ENCODE measurements at regions not wholly inside any gene's neighbourhood (a gene's known extent, or its start where the extent isn't known, plus 50 kb on each side); places are given as distances from the start of the nearest gene placed in this dataset.

DNA sequence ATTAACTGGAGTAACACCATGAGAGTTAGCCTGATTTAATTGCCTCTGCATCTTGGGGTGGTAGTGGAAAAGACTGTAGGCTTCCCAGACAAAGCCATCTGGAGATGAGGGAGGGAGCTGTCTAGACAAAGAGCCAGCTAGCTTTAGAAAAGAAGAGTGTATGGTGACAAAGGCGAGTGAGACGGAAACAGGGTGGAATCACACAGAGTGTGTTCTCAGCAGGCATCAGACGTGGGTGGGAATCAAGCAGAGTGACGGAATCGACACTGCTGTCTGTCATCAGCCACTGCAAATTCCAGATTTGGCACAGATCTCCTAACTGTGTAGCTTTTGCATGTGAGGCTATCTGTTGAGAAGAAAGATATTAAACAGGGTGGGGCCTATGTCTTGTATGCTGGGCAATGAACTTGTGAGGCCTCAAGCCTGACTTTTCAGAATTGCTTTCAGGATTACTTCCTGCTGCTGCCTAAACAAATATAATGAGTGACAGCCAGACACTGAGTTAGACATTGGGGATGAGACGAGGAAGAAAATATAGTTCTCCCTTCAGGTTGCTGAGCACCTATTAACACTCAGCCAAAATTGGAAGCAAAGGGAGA is 236.5 kb upstream of the GRIP1 start (continued):
- TF ChIP-seq ZXDB (tag by site-specific recombination; IDR thresholded peaks at IDR 0.05) (no peak), ZFP3 (tag by site-specific recombination; IDR thresholded peaks at IDR 0.05; ENCODE audit: low read depth) (no peak), ZNF830 (tag by site-specific recombination; IDR thresholded peaks at IDR 0.05; ENCODE audit: low read depth) (no peak), ZNF324 (tag by site-specific recombination; IDR thresholded peaks at IDR 0.05) (no peak), ZIC2 (tag by site-specific recombination; IDR thresholded peaks at IDR 0.05) (peak; percentile 91), ZNF776 (tag by site-specific recombination; IDR thresholded peaks at IDR 0.05; ENCODE audit: borderline replicate concordance) (no peak), GLI4 (tag by site-specific recombination; IDR thresholded peaks at IDR 0.05) (no peak), YY2 (tag by site-specific recombination; IDR thresholded peaks at IDR 0.05) (no peak), ZNF791 (tag by site-specific recombination; IDR thresholded peaks at IDR 0.05) (no peak), ZNF510 (tag by site-specific recombination; IDR thresholded peaks at IDR 0.05; ENCODE audit: insufficient replicate concordance) (no peak), IKZF3 (tag by site-specific recombination; IDR thresholded peaks at IDR 0.05) (no peak), ZNF335 (tag by site-specific recombination; conservative IDR thresholded peaks at IDR 0.05) (peak; percentile 55; the same call in 1 of the 2 replicates), ZNF184 (tag by site-specific recombination; IDR thresholded peaks at IDR 0.05) (no peak), SETDB1 (IDR thresholded peaks at IDR 0.05; ENCODE audit: insufficient read length, low read length) (no peak), ZNF621 (tag by site-specific recombination; IDR thresholded peaks at IDR 0.05) (no peak), ZBTB8A (tag by site-specific recombination; IDR thresholded peaks at IDR 0.05) (no peak), ZNF211 (tag by site-specific recombination; IDR thresholded peaks at IDR 0.05; ENCODE audit: low read depth) (no peak), ZNF629 (tag by site-specific recombination; IDR thresholded peaks at IDR 0.05) (peak; percentile 34; the same call in 1 of the 2 replicates), ZNF701 (tag by site-specific recombination; IDR thresholded peaks at IDR 0.05) (no peak), ZNF266 (tag by site-specific recombination; IDR thresholded peaks at IDR 0.05; ENCODE audit: low read depth) (no peak), TRIM28 (IDR thresholded peaks at IDR 0.05; ENCODE audit: borderline replicate concordance, low read length) (no peak), ZNF174 (tag by site-specific recombination; IDR thresholded peaks at IDR 0.05) (no peak), ZFP69B (tag by site-specific recombination; IDR thresholded peaks at IDR 0.05) (0 out of 2 replicates have a peak, but pooled peaks have one; percentile 12), ZNF140 (tag by site-specific recombination; IDR thresholded peaks at IDR 0.05) (no peak), ZFHX2 (tag by site-specific recombination; conservative IDR thresholded peaks at IDR 0.05) (peak; percentile 85)
- TF ChIP-seq, protein P1, sequence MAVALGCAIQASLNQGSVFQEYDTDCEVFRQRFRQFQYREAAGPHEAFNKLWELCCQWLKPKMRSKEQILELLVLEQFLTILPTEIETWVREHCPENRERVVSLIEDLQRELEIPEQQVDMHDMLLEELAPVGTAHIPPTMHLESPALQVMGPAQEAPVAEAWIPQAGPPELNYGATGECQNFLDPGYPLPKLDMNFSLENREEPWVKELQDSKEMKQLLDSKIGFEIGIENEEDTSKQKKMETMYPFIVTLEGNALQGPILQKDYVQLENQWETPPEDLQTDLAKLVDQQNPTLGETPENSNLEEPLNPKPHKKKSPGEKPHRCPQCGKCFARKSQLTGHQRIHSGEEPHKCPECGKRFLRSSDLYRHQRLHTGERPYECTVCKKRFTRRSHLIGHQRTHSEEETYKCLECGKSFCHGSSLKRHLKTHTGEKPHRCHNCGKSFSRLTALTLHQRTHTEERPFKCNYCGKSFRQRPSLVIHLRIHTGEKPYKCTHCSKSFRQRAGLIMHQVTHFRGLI (tag by site-specific recombination; IDR thresholded peaks at IDR 0.05): no peak
- TF ChIP-seq, protein P2, sequence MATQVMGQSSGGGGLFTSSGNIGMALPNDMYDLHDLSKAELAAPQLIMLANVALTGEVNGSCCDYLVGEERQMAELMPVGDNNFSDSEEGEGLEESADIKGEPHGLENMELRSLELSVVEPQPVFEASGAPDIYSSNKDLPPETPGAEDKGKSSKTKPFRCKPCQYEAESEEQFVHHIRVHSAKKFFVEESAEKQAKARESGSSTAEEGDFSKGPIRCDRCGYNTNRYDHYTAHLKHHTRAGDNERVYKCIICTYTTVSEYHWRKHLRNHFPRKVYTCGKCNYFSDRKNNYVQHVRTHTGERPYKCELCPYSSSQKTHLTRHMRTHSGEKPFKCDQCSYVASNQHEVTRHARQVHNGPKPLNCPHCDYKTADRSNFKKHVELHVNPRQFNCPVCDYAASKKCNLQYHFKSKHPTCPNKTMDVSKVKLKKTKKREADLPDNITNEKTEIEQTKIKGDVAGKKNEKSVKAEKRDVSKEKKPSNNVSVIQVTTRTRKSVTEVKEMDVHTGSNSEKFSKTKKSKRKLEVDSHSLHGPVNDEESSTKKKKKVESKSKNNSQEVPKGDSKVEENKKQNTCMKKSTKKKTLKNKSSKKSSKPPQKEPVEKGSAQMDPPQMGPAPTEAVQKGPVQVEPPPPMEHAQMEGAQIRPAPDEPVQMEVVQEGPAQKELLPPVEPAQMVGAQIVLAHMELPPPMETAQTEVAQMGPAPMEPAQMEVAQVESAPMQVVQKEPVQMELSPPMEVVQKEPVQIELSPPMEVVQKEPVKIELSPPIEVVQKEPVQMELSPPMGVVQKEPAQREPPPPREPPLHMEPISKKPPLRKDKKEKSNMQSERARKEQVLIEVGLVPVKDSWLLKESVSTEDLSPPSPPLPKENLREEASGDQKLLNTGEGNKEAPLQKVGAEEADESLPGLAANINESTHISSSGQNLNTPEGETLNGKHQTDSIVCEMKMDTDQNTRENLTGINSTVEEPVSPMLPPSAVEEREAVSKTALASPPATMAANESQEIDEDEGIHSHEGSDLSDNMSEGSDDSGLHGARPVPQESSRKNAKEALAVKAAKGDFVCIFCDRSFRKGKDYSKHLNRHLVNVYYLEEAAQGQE (tag by site-specific recombination; IDR thresholded peaks at IDR 0.05): no peak
- TF ChIP-seq, protein P3, sequence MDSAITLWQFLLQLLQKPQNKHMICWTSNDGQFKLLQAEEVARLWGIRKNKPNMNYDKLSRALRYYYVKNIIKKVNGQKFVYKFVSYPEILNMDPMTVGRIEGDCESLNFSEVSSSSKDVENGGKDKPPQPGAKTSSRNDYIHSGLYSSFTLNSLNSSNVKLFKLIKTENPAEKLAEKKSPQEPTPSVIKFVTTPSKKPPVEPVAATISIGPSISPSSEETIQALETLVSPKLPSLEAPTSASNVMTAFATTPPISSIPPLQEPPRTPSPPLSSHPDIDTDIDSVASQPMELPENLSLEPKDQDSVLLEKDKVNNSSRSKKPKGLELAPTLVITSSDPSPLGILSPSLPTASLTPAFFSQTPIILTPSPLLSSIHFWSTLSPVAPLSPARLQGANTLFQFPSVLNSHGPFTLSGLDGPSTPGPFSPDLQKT (IDR thresholded peaks at IDR 0.05; ENCODE audit: borderline replicate concordance, low read depth, low read length): no peak
- TF ChIP-seq, protein P4, sequence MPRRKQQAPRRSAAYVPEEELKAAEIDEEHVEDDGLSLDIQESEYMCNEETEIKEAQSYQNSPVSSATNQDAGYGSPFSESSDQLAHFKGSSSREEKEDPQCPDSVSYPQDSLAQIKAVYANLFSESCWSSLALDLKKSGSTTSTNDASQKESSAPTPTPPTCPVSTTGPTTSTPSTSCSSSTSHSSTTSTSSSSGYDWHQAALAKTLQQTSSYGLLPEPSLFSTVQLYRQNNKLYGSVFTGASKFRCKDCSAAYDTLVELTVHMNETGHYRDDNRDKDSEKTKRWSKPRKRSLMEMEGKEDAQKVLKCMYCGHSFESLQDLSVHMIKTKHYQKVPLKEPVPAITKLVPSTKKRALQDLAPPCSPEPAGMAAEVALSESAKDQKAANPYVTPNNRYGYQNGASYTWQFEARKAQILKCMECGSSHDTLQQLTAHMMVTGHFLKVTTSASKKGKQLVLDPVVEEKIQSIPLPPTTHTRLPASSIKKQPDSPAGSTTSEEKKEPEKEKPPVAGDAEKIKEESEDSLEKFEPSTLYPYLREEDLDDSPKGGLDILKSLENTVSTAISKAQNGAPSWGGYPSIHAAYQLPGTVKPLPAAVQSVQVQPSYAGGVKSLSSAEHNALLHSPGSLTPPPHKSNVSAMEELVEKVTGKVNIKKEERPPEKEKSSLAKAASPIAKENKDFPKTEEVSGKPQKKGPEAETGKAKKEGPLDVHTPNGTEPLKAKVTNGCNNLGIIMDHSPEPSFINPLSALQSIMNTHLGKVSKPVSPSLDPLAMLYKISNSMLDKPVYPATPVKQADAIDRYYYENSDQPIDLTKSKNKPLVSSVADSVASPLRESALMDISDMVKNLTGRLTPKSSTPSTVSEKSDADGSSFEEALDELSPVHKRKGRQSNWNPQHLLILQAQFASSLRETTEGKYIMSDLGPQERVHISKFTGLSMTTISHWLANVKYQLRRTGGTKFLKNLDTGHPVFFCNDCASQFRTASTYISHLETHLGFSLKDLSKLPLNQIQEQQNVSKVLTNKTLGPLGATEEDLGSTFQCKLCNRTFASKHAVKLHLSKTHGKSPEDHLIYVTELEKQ (tag by site-specific recombination; IDR thresholded peaks at IDR 0.05; ENCODE audit: borderline replicate concordance): no peak
- TF ChIP-seq, protein P5, sequence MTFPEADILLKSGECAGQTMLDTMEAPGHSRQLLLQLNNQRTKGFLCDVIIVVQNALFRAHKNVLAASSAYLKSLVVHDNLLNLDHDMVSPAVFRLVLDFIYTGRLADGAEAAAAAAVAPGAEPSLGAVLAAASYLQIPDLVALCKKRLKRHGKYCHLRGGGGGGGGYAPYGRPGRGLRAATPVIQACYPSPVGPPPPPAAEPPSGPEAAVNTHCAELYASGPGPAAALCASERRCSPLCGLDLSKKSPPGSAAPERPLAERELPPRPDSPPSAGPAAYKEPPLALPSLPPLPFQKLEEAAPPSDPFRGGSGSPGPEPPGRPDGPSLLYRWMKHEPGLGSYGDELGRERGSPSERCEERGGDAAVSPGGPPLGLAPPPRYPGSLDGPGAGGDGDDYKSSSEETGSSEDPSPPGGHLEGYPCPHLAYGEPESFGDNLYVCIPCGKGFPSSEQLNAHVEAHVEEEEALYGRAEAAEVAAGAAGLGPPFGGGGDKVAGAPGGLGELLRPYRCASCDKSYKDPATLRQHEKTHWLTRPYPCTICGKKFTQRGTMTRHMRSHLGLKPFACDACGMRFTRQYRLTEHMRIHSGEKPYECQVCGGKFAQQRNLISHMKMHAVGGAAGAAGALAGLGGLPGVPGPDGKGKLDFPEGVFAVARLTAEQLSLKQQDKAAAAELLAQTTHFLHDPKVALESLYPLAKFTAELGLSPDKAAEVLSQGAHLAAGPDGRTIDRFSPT (tag by site-specific recombination; IDR thresholded peaks at IDR 0.05): no peak
